CD4-positive, alpha-beta T cell treated with Interleukin-6 for 4 hours (primary cell): ENCODE measurements at regions not wholly inside any gene's neighbourhood (a gene's known extent, or its start where the extent isn't known, plus 50 kb on each side); places are given as distances from the start of the nearest gene placed in this dataset.
"Not testable (repeated sequence)": the region's sequence is repeated elsewhere in the genome, so short reads cannot be mapped to it uniquely, and the experiment has no call there.

Experiments
- DNase-seq: peaks from one replicate; pipeline ENCODE4 v3.0.0-alpha.2; 2020; ENCODE audit warnings: mixed read lengths

- DNase-seq = no peak
These were observed 587.6 kb upstream of the IL12A start for GRCh38 chr3:159401069-159401468.

- DNase-seq = not testable (repeated sequence)
These were observed 578.9 kb upstream of the IL12A start for GRCh38 chr3:159409711-159410110.

GRCh38 chr3:159413319-159413718, 575.3 kb upstream of the IL12A start:
- DNase-seq = no peak

GRCh38 chr3:159416856-159417255, 571.8 kb upstream of the IL12A start:
- DNase-seq = no peak

GRCh38 chr3:159417761-159418160, 570.9 kb upstream of the IL12A start:
- DNase-seq = no peak

- no peak for DNase-seq
These were observed 569.8 kb upstream of the IL12A start for GRCh38 chr3:159418571-159419526.

GRCh38 chr3:159429702-159430101, 558.9 kb upstream of the IL12A start:
- DNase-seq = no peak

GRCh38 chr3:159432682-159433340, 555.8 kb upstream of the IL12A start:
- no peak for DNase-seq

- no peak for DNase-seq
These were observed 549.3 kb upstream of the IL12A start for GRCh38 chr3:159439346-159439745.

- no peak for DNase-seq
These were observed 547.4 kb upstream of the IL12A start for GRCh38 chr3:159441279-159441678.

GRCh38 chr3:159443266-159443665, 545.4 kb upstream of the IL12A start:
- DNase-seq = no peak

- DNase-seq = no peak
These were observed 540.8 kb upstream of the IL12A start for GRCh38 chr3:159447841-159448240.

- DNase-seq = no peak
These were observed 539.7 kb upstream of the IL12A start for GRCh38 chr3:159448902-159449301.

- DNase-seq = no peak
These were observed 537.6 kb upstream of the IL12A start for GRCh38 chr3:159451067-159451466.

- no peak for DNase-seq
These were observed 537.2 kb upstream of the IL12A start for GRCh38 chr3:159451482-159451881.

- DNase-seq = no peak
These were observed 535.6 kb upstream of the IL12A start for GRCh38 chr3:159453036-159453435.

- DNase-seq = no peak
These were observed 534.7 kb upstream of the IL12A start for GRCh38 chr3:159453945-159454344.

- DNase-seq = no peak
These were observed 532.9 kb upstream of the IL12A start for GRCh38 chr3:159455741-159456181.

- DNase-seq = no peak
These were observed 530.6 kb upstream of the IL12A start for GRCh38 chr3:159458010-159458409.

- DNase-seq = no peak
These were observed 529.7 kb upstream of the IL12A start for GRCh38 chr3:159458982-159459381.

- no peak for DNase-seq
These were observed 516.0 kb upstream of the IL12A start for GRCh38 chr3:159472611-159473010.

- no peak for DNase-seq
These were observed 515.4 kb upstream of the IL12A start for GRCh38 chr3:159473206-159473605.

GRCh38 chr3:159480046-159480445, 508.6 kb upstream of the IL12A start:
- DNase-seq = no peak
